ENCODE measurements at regions not wholly inside any gene's neighbourhood (a gene's known extent, or its start where the extent isn't known, plus 50 kb on each side); places are given as distances from the start of the nearest gene placed in this dataset.

- POLR2A ChIA-PET: no interaction called here
- no peak for ATAC-seq
- H3K36me3 Mint-ChIP-seq (ENCODE audit: low read depth): no peaks in the 10 kb centered on the region
- no peaks in the 10 kb centered on the region for H3K27me3 Mint-ChIP-seq (ENCODE audit: low read depth)
- no peak overlapping the region for H3K4me3 Mint-ChIP-seq
- no peak overlapping the region for H3K27ac Mint-ChIP-seq
- H3K4me1 Mint-ChIP-seq (ENCODE audit: low read depth): no peaks in the 10 kb centered on the region
- CTCF ChIA-PET: no interaction called here
- H3K9me3 Mint-ChIP-seq (ENCODE audit: insufficient read depth): peaks cover 3% of the 10 kb centered on the region
- no peak for DNase-seq
Measured at GRCh38 chr5:18944771-18945170, 1043.2 kb downstream of the CDH18 start.

DNA sequence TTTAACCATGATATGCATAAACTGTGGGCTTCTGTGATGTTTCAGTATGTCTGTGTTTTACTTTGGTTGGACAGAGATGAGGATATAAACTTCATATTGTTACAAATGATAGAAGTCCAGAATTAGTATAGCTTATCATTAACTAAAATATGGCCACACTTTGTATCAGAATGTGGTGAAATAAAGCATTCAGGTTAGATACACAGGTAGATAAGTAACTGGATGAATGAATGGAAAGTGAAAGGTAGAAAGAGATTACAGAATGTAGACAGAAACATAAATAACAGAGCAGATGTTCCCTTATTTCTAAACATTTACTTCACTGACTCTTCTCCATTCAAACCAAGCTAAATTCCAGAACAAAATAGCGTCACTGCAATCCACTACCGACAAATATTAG, 1033.8 kb downstream of the CDH18 start:
- ChIA-PET CTCF (no interaction called here), POLR2A (no interaction called here)
- Mint-ChIP-seq H3K4me3 (no peak overlapping the region), H3K27me3 (ENCODE audit: low read depth) (no peaks in the 10 kb centered on the region), H3K36me3 (ENCODE audit: low read depth) (no peaks in the 10 kb centered on the region), H3K4me1 (ENCODE audit: low read depth) (no peaks in the 10 kb centered on the region), H3K9me3 (ENCODE audit: insufficient read depth) (peaks cover 4% of the 10 kb centered on the region), H3K27ac (no peak overlapping the region)
- ATAC-seq (no peak), DNase-seq (no peak)

- ATAC-seq (no peak), DNase-seq (no peak)
- no peaks in the 10 kb centered on the region for H3K36me3 Mint-ChIP-seq (ENCODE audit: low read depth)
- CTCF ChIA-PET: no interaction called here
- peaks cover 4% of the 10 kb centered on the region for H3K9me3 Mint-ChIP-seq (ENCODE audit: insufficient read depth)
- H3K27me3 Mint-ChIP-seq (ENCODE audit: low read depth): no peaks in the 10 kb centered on the region
- no peak overlapping the region for H3K27ac Mint-ChIP-seq
- POLR2A ChIA-PET: no interaction called here
- H3K4me1 Mint-ChIP-seq (ENCODE audit: low read depth): no peaks in the 10 kb centered on the region
- H3K4me3 Mint-ChIP-seq: no peak overlapping the region
Measured at GRCh38 chr5:18959535-18959934, 1028.5 kb downstream of the CDH18 start.

DNA sequence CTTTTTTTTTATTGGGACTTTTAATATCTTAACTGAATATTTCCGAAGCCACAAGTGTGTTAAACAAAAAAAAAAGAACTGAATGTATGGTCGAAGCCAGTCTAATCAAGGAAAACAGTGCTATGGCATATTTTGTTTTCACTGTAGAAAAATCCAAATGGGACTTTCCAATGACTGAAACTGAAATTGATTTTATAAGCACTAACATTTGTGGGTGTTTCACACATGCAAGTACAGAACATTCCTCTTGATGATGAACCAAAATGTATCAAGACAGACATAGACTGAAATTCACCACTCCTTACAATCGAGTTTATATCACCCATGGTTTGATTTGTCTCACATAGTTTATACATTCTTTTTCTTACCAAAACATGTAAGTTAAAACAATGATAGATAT, 1026.8 kb downstream of the CDH18 start:
- Mint-ChIP-seq H3K27ac (no peak overlapping the region), H3K4me1 (ENCODE audit: low read depth) (no peaks in the 10 kb centered on the region), H3K27me3 (ENCODE audit: low read depth) (no peaks in the 10 kb centered on the region), H3K36me3 (ENCODE audit: low read depth) (no peaks in the 10 kb centered on the region), H3K4me3 (no peak overlapping the region), H3K9me3 (ENCODE audit: insufficient read depth) (peaks cover 4% of the 10 kb centered on the region)
- no peak for ATAC-seq
- ChIA-PET CTCF (no interaction called here), POLR2A (no interaction called here)
- no peak for DNase-seq

- POLR2A ChIA-PET: no interaction called here
Measured at GRCh38 chr5:18965893-18966292, 1022.1 kb downstream of the CDH18 start.

DNA sequence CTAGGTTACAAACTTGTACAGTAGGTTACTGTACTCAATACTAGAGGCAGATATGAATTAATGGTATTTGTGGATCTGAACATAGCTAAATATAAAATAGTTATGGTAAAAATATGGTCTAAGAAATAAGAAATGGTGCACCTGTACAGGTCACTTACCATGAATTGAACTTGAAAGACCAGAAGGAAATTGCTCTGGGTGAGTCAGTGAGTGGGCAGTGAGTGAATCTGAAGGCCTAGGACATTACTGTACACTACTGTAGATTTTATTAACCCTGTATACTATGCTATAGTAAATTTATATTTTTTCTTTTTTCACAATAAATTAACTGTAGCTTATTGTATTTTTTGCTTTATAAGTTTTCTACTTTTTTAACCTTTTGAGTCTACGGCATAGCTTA, 1020.4 kb downstream of the CDH18 start:
- DNase-seq: no peak
- Mint-ChIP-seq H3K4me1 (ENCODE audit: low read depth) (no peaks in the 10 kb centered on the region), H3K36me3 (ENCODE audit: low read depth) (no peaks in the 10 kb centered on the region), H3K27ac (no peak overlapping the region), H3K9me3 (ENCODE audit: insufficient read depth) (no peaks in the 10 kb centered on the region), H3K4me3 (no peak overlapping the region), H3K27me3 (ENCODE audit: low read depth) (no peaks in the 10 kb centered on the region)
- ATAC-seq: no peak
- ChIA-PET POLR2A (no interaction called here), CTCF (no interaction called here)

More at GRCh38 chr5:18965893-18966292, 1022.1 kb downstream of the CDH18 start:
- DNase-seq: no peak
- ATAC-seq: no peak
- no peak overlapping the region for H3K27ac Mint-ChIP-seq
- H3K9me3 Mint-ChIP-seq (ENCODE audit: insufficient read depth): no peaks in the 10 kb centered on the region
- H3K4me3 Mint-ChIP-seq: no peak overlapping the region
- H3K27me3 Mint-ChIP-seq (ENCODE audit: low read depth): no peaks in the 10 kb centered on the region
- CTCF ChIA-PET: no interaction called here
- H3K4me1 Mint-ChIP-seq (ENCODE audit: low read depth): no peaks in the 10 kb centered on the region
- H3K36me3 Mint-ChIP-seq (ENCODE audit: low read depth): no peaks in the 10 kb centered on the region

DNA sequence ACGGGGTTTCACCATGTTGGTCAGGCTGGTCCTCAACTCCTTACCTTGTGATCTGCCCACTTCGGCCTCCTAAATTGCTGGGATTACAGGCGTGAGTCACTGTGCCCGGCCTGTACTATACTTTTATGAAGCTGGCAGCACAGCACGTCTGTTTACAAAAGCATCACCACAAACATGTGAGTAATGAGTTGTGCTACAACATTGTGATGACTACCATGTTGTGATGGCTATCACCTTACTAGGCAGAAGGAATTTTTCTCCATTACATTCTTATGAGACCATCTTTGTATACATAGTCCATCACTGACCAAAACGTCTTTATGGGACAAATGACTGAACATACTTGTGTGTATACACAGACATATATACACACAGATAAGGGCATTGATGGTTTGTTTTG, 1019.0 kb downstream of the CDH18 start:
- CTCF ChIA-PET: no interaction called here
- Mint-ChIP-seq H3K4me3 (no peak overlapping the region), H3K27me3 (ENCODE audit: low read depth) (no peaks in the 10 kb centered on the region), H3K36me3 (ENCODE audit: low read depth) (no peaks in the 10 kb centered on the region), H3K27ac (no peak overlapping the region), H3K9me3 (ENCODE audit: insufficient read depth) (no peaks in the 10 kb centered on the region), H3K4me1 (ENCODE audit: low read depth) (no peaks in the 10 kb centered on the region)
- no peak for ATAC-seq
- DNase-seq: no peak
- POLR2A ChIA-PET: no interaction called here

DNA sequence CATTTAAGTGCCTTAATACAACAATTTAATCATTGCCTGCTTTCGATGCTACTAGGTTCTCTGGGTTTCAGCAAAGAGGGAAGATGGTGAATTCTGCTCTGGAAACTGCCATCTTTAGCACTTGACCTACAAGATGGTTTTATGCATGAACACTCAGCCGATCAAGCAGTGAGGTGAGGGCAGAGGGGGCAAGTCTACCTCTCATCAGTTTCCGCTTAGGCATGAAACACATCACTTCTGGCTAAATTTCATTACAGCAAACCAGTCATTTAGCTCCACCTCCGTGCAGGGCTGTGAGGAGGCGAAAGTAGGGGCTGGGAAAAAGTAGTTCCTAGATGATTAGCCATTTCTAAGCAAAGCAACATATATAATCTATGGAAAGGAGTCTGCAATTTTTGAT, 1018.0 kb downstream of the CDH18 start:
- no peaks in the 10 kb centered on the region for H3K36me3 Mint-ChIP-seq (ENCODE audit: low read depth)
- DNase-seq (no peak), ATAC-seq (no peak)
- H3K4me3 Mint-ChIP-seq: no peak overlapping the region
- no peak overlapping the region for H3K27ac Mint-ChIP-seq
- ChIA-PET POLR2A (no interaction called here), CTCF (no interaction called here)
- H3K9me3 Mint-ChIP-seq (ENCODE audit: insufficient read depth): no peaks in the 10 kb centered on the region
- no peaks in the 10 kb centered on the region for H3K4me1 Mint-ChIP-seq (ENCODE audit: low read depth)
- no peaks in the 10 kb centered on the region for H3K27me3 Mint-ChIP-seq (ENCODE audit: low read depth)

DNA sequence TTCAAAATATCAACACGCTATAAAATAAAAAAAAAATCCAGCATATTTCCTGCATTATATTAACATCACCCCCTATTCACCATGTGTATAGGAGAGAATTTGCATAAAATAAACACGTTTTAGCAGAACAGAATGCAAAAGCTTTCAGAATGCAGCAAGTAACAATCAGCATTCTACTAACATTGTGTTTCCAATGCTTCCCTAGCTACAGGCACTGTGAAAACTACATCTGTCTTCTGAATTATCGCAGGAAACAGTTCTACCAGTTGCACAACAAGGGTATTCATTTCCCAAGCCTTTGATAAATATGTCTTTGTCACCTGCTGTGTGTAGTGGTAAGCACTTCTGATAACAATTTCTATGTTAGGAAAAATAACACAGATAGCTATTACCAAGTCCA, 1015.8 kb downstream of the CDH18 start:
- CTCF ChIA-PET: no interaction called here

GRCh38 chr5:18975624-18976023, 1012.4 kb downstream of the CDH18 start:
- Mint-ChIP-seq H3K27ac (no peak overlapping the region), H3K9me3 (ENCODE audit: insufficient read depth) (peaks cover 3% of the 10 kb centered on the region), H3K4me3 (no peak overlapping the region), H3K4me1 (ENCODE audit: low read depth) (no peaks in the 10 kb centered on the region), H3K27me3 (ENCODE audit: low read depth) (no peaks in the 10 kb centered on the region), H3K36me3 (ENCODE audit: low read depth) (no peaks in the 10 kb centered on the region)
- ChIA-PET POLR2A (no interaction called here), CTCF (no interaction called here)
- ATAC-seq (no peak), DNase-seq (no peak)

More for the DNA sequence above, 1015.8 kb downstream of the CDH18 start:
- H3K27ac Mint-ChIP-seq: no peak overlapping the region
- no peak for ATAC-seq
- POLR2A ChIA-PET: no interaction called here
- no peak overlapping the region for H3K4me3 Mint-ChIP-seq
- no peaks in the 10 kb centered on the region for H3K9me3 Mint-ChIP-seq (ENCODE audit: insufficient read depth)
- no peak for DNase-seq
- no peaks in the 10 kb centered on the region for H3K36me3 Mint-ChIP-seq (ENCODE audit: low read depth)
- H3K27me3 Mint-ChIP-seq (ENCODE audit: low read depth): no peaks in the 10 kb centered on the region
- H3K4me1 Mint-ChIP-seq (ENCODE audit: low read depth): no peaks in the 10 kb centered on the region

GRCh38 chr5:18977880-18978279, 1010.1 kb downstream of the CDH18 start:
- Mint-ChIP-seq H3K27ac (no peak overlapping the region), H3K9me3 (ENCODE audit: insufficient read depth) (peaks cover 3% of the 10 kb centered on the region), H3K4me3 (no peak overlapping the region), H3K4me1 (ENCODE audit: low read depth) (no peaks in the 10 kb centered on the region), H3K27me3 (ENCODE audit: low read depth) (no peaks in the 10 kb centered on the region), H3K36me3 (ENCODE audit: low read depth) (no peaks in the 10 kb centered on the region)
- DNase-seq (no peak), ATAC-seq (no peak)
- ChIA-PET CTCF (no interaction called here), POLR2A (no interaction called here)

DNA sequence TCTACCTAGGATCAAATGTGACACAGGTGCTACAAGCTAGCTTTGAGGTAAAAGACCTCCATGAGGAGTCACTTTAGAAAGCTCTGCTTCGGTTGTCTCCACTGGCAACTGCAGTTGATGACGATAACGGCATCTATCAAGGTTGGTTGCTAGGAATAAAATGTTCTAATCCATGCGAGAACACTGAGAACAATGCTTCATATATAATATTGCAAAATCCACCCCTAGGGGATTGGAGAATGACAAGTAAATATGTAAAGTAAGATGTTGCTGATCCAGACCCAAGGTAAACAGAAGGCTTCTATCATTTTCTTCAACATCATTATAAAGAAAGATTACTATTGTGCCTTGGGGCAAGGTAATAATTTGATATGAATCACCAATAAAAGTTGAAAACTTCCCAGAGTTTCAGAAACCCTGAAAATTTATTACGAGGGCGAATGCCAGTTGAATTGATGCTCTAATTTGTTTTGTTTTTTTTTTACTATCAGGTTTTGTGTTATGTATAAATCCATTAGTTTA, 1003.4 kb downstream of the CDH18 start:
- Mint-ChIP-seq H3K4me1 (ENCODE audit: low read depth) (no peaks in the 10 kb centered on the region), H3K36me3 (ENCODE audit: low read depth) (no peaks in the 10 kb centered on the region), H3K27me3 (ENCODE audit: low read depth) (no peaks in the 10 kb centered on the region), H3K9me3 (ENCODE audit: insufficient read depth) (peaks cover 3% of the 10 kb centered on the region), H3K4me3 (no peak overlapping the region), H3K27ac (no peak overlapping the region)
- ChIA-PET CTCF (no interaction called here), POLR2A (no interaction called here)
- DNase-seq (no peak), ATAC-seq (no peak)

GRCh38 chr5:18985171-18985758, 1002.7 kb downstream of the CDH18 start:
- H3K36me3 Mint-ChIP-seq (ENCODE audit: low read depth): no peaks in the 10 kb centered on the region
- H3K4me1 Mint-ChIP-seq (ENCODE audit: low read depth): no peaks in the 10 kb centered on the region
- CTCF ChIA-PET: no interaction called here
- no peaks in the 10 kb centered on the region for H3K27me3 Mint-ChIP-seq (ENCODE audit: low read depth)
- no peak for ATAC-seq
- no peak overlapping the region for H3K4me3 Mint-ChIP-seq
- no peak for DNase-seq
- H3K9me3 Mint-ChIP-seq (ENCODE audit: insufficient read depth): no peaks in the 10 kb centered on the region
- POLR2A ChIA-PET: no interaction called here
- H3K27ac Mint-ChIP-seq: no peak overlapping the region

Data from activated CD8-positive, alpha-beta T cell treated with anti-CD3 and anti-CD28 coated beads, Interleukin-2, amount 10 ng/mL, durations not matched to agents 7 days and 5 days (primary cell).